Endothelial cell of umbilical vein (primary cell): ENCODE measurements at regions not wholly inside any gene's neighbourhood (a gene's known extent, or its start where the extent isn't known, plus 50 kb on each side); places are given as distances from the start of the nearest gene placed in this dataset.

Experiments
- BruUV-seq: library from RNA; stranded (reverse); fragments of 400-500 nt; replicated peaks from 2 replicates; lab custom pipeline; 2021; lab: Mats Ljungman, UMichigan
- CTCF ChIA-PET: fragments of 300-600, 350-600 bp; sonication (Branson Sonifier 250); formaldehyde crosslinking; loops from one replicate; lab custom pipeline; 2021; ENCODE audit warnings: antibody characterized with exemption, inconsistent platforms; lab: Charles Lee
- POLR2A ChIA-PET: fragments of 300-600, 350-600 bp; sonication (Branson Sonifier 250); formaldehyde crosslinking; loops from one replicate; lab custom pipeline; 2021; ENCODE audit warnings: antibody characterized with exemption, inconsistent platforms; lab: Charles Lee
- DNase-seq: peaks from one replicate; pipeline ENCODE4 v3.0.0-alpha.2; 2011; ENCODE audit warnings: low read depth, low spot score
- FAIRE-seq: peaks from 2 replicates; lab custom pipeline; 2011; peaks lifted over from hg19 to GRCh38; lab: Jason Lieb, UNC
- H2AFZ ChIP-seq: 2 replicates; pipeline ENCODE4 v1.6.0; 2012; ENCODE audit warnings: low read depth, low read length, control low read depth, inconsistent platforms
- H3K27ac ChIP-seq: 2 replicates; pipeline ENCODE4 v1.5.1; 2011; ENCODE audit warnings: low read depth, mild to moderate bottlenecking, control low read depth, low read length, moderate library complexity; ENCODE audit not compliant: insufficient read depth
- H3K27me3 ChIP-seq, 2 experiments: 2 replicates each; pipeline versions ENCODE4 v1.6.0 to v1.6.1; 2011; ENCODE audit warnings: low read length in 2 of 2, mixed read lengths in 1 of 2; ENCODE audit not compliant: control insufficient read depth in 2 of 2, insufficient read depth in 2 of 2
- H3K36me3 ChIP-seq, 2 experiments: 2 replicates in 1 of 2; 3 replicates in 1 of 2; pipeline ENCODE4 v1.5.1; 2011; ENCODE audit warnings: low read length in 2 of 2, mild to moderate bottlenecking in 1 of 2, moderate library complexity in 1 of 2; ENCODE audit not compliant: control insufficient read depth in 2 of 2, insufficient read depth in 2 of 2; ENCODE audit errors: extremely low read depth in 1 of 2
- H3K4me1 ChIP-seq: 3 replicates; pipeline ENCODE4 v1.5.1; 2011; ENCODE audit warnings: mild to moderate bottlenecking, low read length; ENCODE audit not compliant: control insufficient read depth, insufficient read depth; ENCODE audit errors: extremely low read depth
- H3K4me2 ChIP-seq: 2 replicates; pipeline ENCODE4 v1.6.1; 2011; ENCODE audit warnings: low read length, control low read depth, mixed read lengths; ENCODE audit not compliant: insufficient read depth
- H3K4me3 ChIP-seq, 3 experiments: fragments of 200-600 bp in 1 of 3; sonication (generic), shearing (Covaris generic) in 1 of 3; replicated peaks in 1 of 3; 2 replicates each; pipeline ENCODE4 v1.5.1; 2011 to 2016; ENCODE audit warnings: control low read depth in 3 of 3, low read length in 3 of 3, mild to moderate bottlenecking in 2 of 3, inconsistent platforms in 1 of 3, low read depth in 1 of 3, moderate library complexity in 1 of 3; ENCODE audit not compliant: insufficient read depth in 1 of 3
- H3K79me2 ChIP-seq: 2 replicates; pipeline ENCODE4 v1.6.0; 2012; ENCODE audit warnings: low read length, inconsistent platforms; ENCODE audit not compliant: control insufficient read depth, insufficient read depth
- H3K9ac ChIP-seq: replicated peaks from 2 replicates; pipeline ENCODE3; 2011; ENCODE audit warnings: low read length, control low read depth; ENCODE audit not compliant: insufficient read depth; ENCODE audit errors: extremely low read depth
- H3K9me1 ChIP-seq: replicated peaks from 3 replicates; pipeline ENCODE4 v1.6.0; 2011; ENCODE audit warnings: mild to moderate bottlenecking, low read length; ENCODE audit not compliant: control insufficient read depth, insufficient read depth; ENCODE audit errors: extremely low read depth
- H3K9me3 ChIP-seq: replicated peaks from 2 replicates; pipeline ENCODE4 v1.5.1; 2012; ENCODE audit warnings: low read length, inconsistent platforms; ENCODE audit not compliant: control insufficient read depth, insufficient read depth
- H4K20me1 ChIP-seq: replicated peaks from 2 replicates; pipeline ENCODE3; 2011; ENCODE audit warnings: mild to moderate bottlenecking, low read length; ENCODE audit not compliant: control insufficient read depth, insufficient read depth; ENCODE audit errors: extremely low read depth
- CTCF ChIP-seq, 2 donors: IDR thresholded peaks; 1 replicate in 1 of 2; 2 replicates in 1 of 2; pipeline ENCODE4 v1.5.1; 2011; ENCODE audit warnings: low read length in 2 of 2, mild to moderate bottlenecking in 2 of 2, moderate library complexity in 2 of 2, control low read depth in 1 of 2, inconsistent platforms in 1 of 2, low read depth in 1 of 2; ENCODE audit not compliant: insufficient read depth in 1 of 2; ENCODE audit errors: extremely low read depth in 1 of 2
- EZH2 ChIP-seq: IDR thresholded peaks from 2 replicates; pipeline ENCODE4 v1.6.1; 2012; ENCODE audit warnings: borderline replicate concordance, low read depth, mild to moderate bottlenecking, moderate library complexity, low read length, inconsistent platforms; ENCODE audit not compliant: severe bottlenecking
- FOS ChIP-seq: IDR thresholded peaks from 2 replicates; pipeline ENCODE4 v1.6.1; 2011; ENCODE audit warnings: mild to moderate bottlenecking, low read length, moderate library complexity, borderline replicate concordance; ENCODE audit not compliant: insufficient read depth
- GATA2 ChIP-seq: IDR thresholded peaks from 2 replicates; pipeline ENCODE4 v1.7.0; 2011; ENCODE audit warnings: low read depth, mild to moderate bottlenecking, moderate library complexity, mixed read lengths, low read length; ENCODE audit not compliant: insufficient read length, insufficient read depth
- JUN ChIP-seq: IDR thresholded peaks from 2 replicates; pipeline ENCODE4 v1.6.1; 2011; ENCODE audit warnings: borderline replicate concordance, low read depth; ENCODE audit not compliant: insufficient read length, insufficient read depth
- MAX ChIP-seq: IDR thresholded peaks from 2 replicates; pipeline ENCODE4 v1.6.1; 2011; ENCODE audit not compliant: insufficient read depth, insufficient read length
- MYC ChIP-seq: IDR thresholded peaks from one replicate; pipeline ENCODE4 v1.6.1; 2011; ENCODE audit warnings: mild to moderate bottlenecking, low read depth, low read length
- POLR2A ChIP-seq: IDR thresholded peaks from 2 replicates; pipeline ENCODE4 v1.6.1; 2012; ENCODE audit warnings: low read depth, mild to moderate bottlenecking, control low read depth, low read length
- POLR2AphosphoS5 ChIP-seq: IDR thresholded peaks from 2 replicates; pipeline ENCODE4 v1.6.1; 2012; ENCODE audit warnings: low read depth, mild to moderate bottlenecking, control low read depth, low read length, moderate library complexity; ENCODE audit not compliant: insufficient read depth
- dilution Hi-C: fragments of 300-500 bp; cut with MboI; formaldehyde crosslinking; loops from one replicate; pipeline ENCODE4 v1.15.0; 2019; ENCODE audit warnings: low sequenced_read_pairs; ENCODE audit not compliant: extremely low pct_ligation_motif_present
- intact Hi-C: fragments of 100-400 bp; cut with micrococcal nuclease; formaldehyde crosslinking; loops from one replicate; pipeline ENCODE4 v1.10.0; 2022

GRCh38 chr3:135310317-135310716 is 515.3 kb downstream of the EPHB1 start:
- no peak overlapping the region for H2AFZ ChIP-seq
- dilution Hi-C loops: no loop called here
- intact Hi-C loops: no loop called here
- H3K9me1 ChIP-seq: no peaks in the 10 kb centered on the region
- no peaks in the 10 kb centered on the region for H3K27me3 ChIP-seq
- TF ChIP-seq EZH2 (no peak), POLR2A (no peak), CTCF (IDR thresholded peaks at IDR 0.05; ENCODE audit: extremely low read depth in 1 of 2, insufficient read depth in 1 of 2, low read depth in 1 of 2, low read length in 2 of 2) (no peak), POLR2AphosphoS5 (no peak), GATA2 (no peak), JUN (no peak), MAX (no peak), FOS (no peak), MYC (no peak)
- no peaks in the 10 kb centered on the region for H3K36me3 ChIP-seq
- H3K27ac ChIP-seq: no peak overlapping the region
- H3K4me3 ChIP-seq: no peak overlapping the region
- no peaks in the 10 kb centered on the region for H3K79me2 ChIP-seq
- H3K9me3 ChIP-seq: peaks cover 8% of the 10 kb centered on the region
- no peak for FAIRE-seq
- H3K4me2 ChIP-seq: no peak overlapping the region
- no peaks in the 10 kb centered on the region for H4K20me1 ChIP-seq
- ChIA-PET POLR2A (no interaction called here), CTCF (no interaction called here)
- no peak for DNase-seq
- no TSS peak for BruUV-seq
- no peak overlapping the region for H3K9ac ChIP-seq
- H3K4me1 ChIP-seq: no peaks in the 10 kb centered on the region
